ENCODE measurements at regions not wholly inside any gene's neighbourhood (a gene's known extent, or its start where the extent isn't known, plus 50 kb on each side); places are given as distances from the start of the nearest gene placed in this dataset.

- TF ChIP-seq CTCF (IDR thresholded peaks at IDR 0.05) = no peak
- TF ChIP-seq POLR2AphosphoS5 (IDR thresholded peaks at IDR 0.05) = no peak
Measured at GRCh38 chr5:54887663-54888062, 97.7 kb downstream of the ESM1 start.
